ENCODE measurements at regions not wholly inside any gene's neighbourhood (a gene's known extent, or its start where the extent isn't known, plus 50 kb on each side); places are given as distances from the start of the nearest gene placed in this dataset.

- TF ChIP-seq CTCF (IDR thresholded peaks at IDR 0.05 in 2 of 3, conservative IDR thresholded peaks at IDR 0.05 in 1 of 3; ENCODE audit: borderline replicate concordance in 1 of 3, insufficient read depth in 1 of 3, low read depth in 2 of 3, low read length in 2 of 3) = no peak
- no peak for TF ChIP-seq ATF3 (IDR thresholded peaks at IDR 0.05)
- TF ChIP-seq CEBPB (IDR thresholded peaks at IDR 0.05; ENCODE audit: low read depth) = no peak
- TF ChIP-seq SP1 (IDR thresholded peaks at IDR 0.05; ENCODE audit: low read depth) = no peak
- no peak for TF ChIP-seq TCF7L2 (IDR thresholded peaks at IDR 0.05; ENCODE audit: borderline replicate concordance, extremely low read depth, insufficient read depth, insufficient read length)
- no peak for TF ChIP-seq ZNF274 (IDR thresholded peaks at IDR 0.05; ENCODE audit: low read depth, low read length)
- TF ChIP-seq CBX3 (IDR thresholded peaks at IDR 0.05; ENCODE audit: low read depth) = no peak
- no peak for TF ChIP-seq FOSL1 (IDR thresholded peaks at IDR 0.05; ENCODE audit: low read depth)
- TF ChIP-seq POLR2AphosphoS5 (IDR thresholded peaks at IDR 0.05; ENCODE audit: low read depth, low read length) = no peak
- no peak for TF ChIP-seq SIN3A (IDR thresholded peaks at IDR 0.05; ENCODE audit: low read depth)
- no peak for TF ChIP-seq SRF (IDR thresholded peaks at IDR 0.05; ENCODE audit: low read depth)
These were observed 94.4 kb upstream of the INSIG1 start (continued) for GRCh38 chr7:155203059-155203881.
